CD8-positive, alpha-beta memory T cell (primary cell): ENCODE measurements at regions not wholly inside any gene's neighbourhood (a gene's known extent, or its start where the extent isn't known, plus 50 kb on each side); places are given as distances from the start of the nearest gene placed in this dataset.
"Not testable (repeated sequence)": the region's sequence is repeated elsewhere in the genome, so short reads cannot be mapped to it uniquely, and the experiment has no call there.

Source experiments
- CTCF ChIA-PET: fragments of 350-600 bp; sonication (Branson Sonifier 250); formaldehyde crosslinking; loops from one replicate; lab custom pipeline; 2021; ENCODE audit warnings: antibody characterized with exemption; lab: Charles Lee
- POLR2A ChIA-PET: fragments of 350-600 bp; sonication (Branson Sonifier 250); formaldehyde crosslinking; loops from one replicate; lab custom pipeline; 2021; ENCODE audit warnings: antibody characterized with exemption; lab: Charles Lee
- DNase-seq, 5 donors: peaks; one replicate each; pipeline versions ENCODE4 v3.0.0 to v3.0.0-alpha.2; 2020 to 2022; ENCODE audit warnings: mixed read lengths in 1 of 5
- H3K27ac ChIP-seq: one replicate; pipeline ENCODE4 v1.7.0; 2013; ENCODE audit warnings: low read depth, mild to moderate bottlenecking, low read length, moderate library complexity
- H3K27me3 ChIP-seq: 2 replicates; pipeline ENCODE4 v1.7.0; 2013; ENCODE audit warnings: low read length, mild to moderate bottlenecking; ENCODE audit not compliant: insufficient read depth, poor library complexity, severe bottlenecking
- H3K36me3 ChIP-seq: 2 replicates; pipeline ENCODE4 v1.7.0; 2013; ENCODE audit warnings: mild to moderate bottlenecking, low read length, moderate library complexity; ENCODE audit not compliant: insufficient read depth
- H3K4me1 ChIP-seq: 2 replicates; pipeline ENCODE4 v1.7.0; 2013; ENCODE audit warnings: mild to moderate bottlenecking, low read length, moderate library complexity; ENCODE audit not compliant: insufficient read depth
- H3K4me3 ChIP-seq: 2 replicates; pipeline ENCODE4 v1.7.0; 2013; ENCODE audit warnings: mild to moderate bottlenecking, low read length
- H3K9me3 ChIP-seq: 2 replicates; pipeline ENCODE4 v1.7.0; 2013; ENCODE audit warnings: mild to moderate bottlenecking, low read length
- H3K27ac Mint-ChIP-seq, 8 donors: one replicate each; pipeline ENCODE4 v1.8.0; 2020 to 2021; ENCODE audit warnings: mixed read lengths in 8 of 8, mild to moderate bottlenecking in 6 of 8, inconsistent platforms in 3 of 8, moderate library complexity in 3 of 8
- H3K27me3 Mint-ChIP-seq, 2 donors: one replicate each; pipeline ENCODE4 v1.8.0; 2020 to 2021; ENCODE audit warnings: mixed read lengths in 2 of 2, mild to moderate bottlenecking in 1 of 2, moderate library complexity in 1 of 2
- H3K36me3 Mint-ChIP-seq, 3 donors: one replicate each; pipeline ENCODE4 v1.8.0; 2020 to 2021; ENCODE audit warnings: mixed read lengths in 3 of 3, inconsistent platforms in 1 of 3, mild to moderate bottlenecking in 1 of 3
- H3K4me1 Mint-ChIP-seq, 3 donors: one replicate each; pipeline ENCODE4 v1.8.0; 2020 to 2021; ENCODE audit warnings: mixed read lengths in 3 of 3, inconsistent platforms in 1 of 3, mild to moderate bottlenecking in 1 of 3
- H3K4me3 Mint-ChIP-seq, 7 donors: one replicate each; pipeline ENCODE4 v1.8.0; 2020 to 2021; ENCODE audit warnings: mixed read lengths in 7 of 7, mild to moderate bottlenecking in 6 of 7, moderate library complexity in 4 of 7, inconsistent platforms in 2 of 7
- H3K9me3 Mint-ChIP-seq, 5 donors: one replicate each; pipeline ENCODE4 v1.8.0; 2020 to 2022; ENCODE audit warnings: mixed read lengths in 5 of 5, mild to moderate bottlenecking in 3 of 5, moderate library complexity in 2 of 5, inconsistent platforms in 1 of 5

- Mint-ChIP-seq H3K9me3 (peaks cover 0 to 9% (median 0%) of the 10 kb centered on the region in 5 donors), H3K36me3 (no peaks in the 10 kb centered on the region), H3K4me3 (no peak overlapping the region), H3K4me1 (no peaks in the 10 kb centered on the region), H3K27me3 (no peaks in the 10 kb centered on the region), H3K27ac (no peak overlapping the region)
- Histone ChIP-seq H3K4me3 (no peak overlapping the region), H3K36me3 (no peaks in the 10 kb centered on the region), H3K27ac (no peak overlapping the region), H3K4me1 (no peaks in the 10 kb centered on the region), H3K27me3 (no peaks in the 10 kb centered on the region), H3K9me3 (no peaks in the 10 kb centered on the region)
- DNase-seq = no peak
- POLR2A ChIA-PET = no interaction called here
- CTCF ChIA-PET = no interaction called here
Observed at GRCh38 chr2:167640096-167640495, 607.3 kb downstream of the STK39 start.

GRCh38 chr2:167637741-167638140, 609.7 kb downstream of the STK39 start:
- Histone ChIP-seq H3K36me3 (no peaks in the 10 kb centered on the region), H3K4me1 (no peaks in the 10 kb centered on the region), H3K27me3 (no peaks in the 10 kb centered on the region), H3K9me3 (no peaks in the 10 kb centered on the region), H3K27ac (no peak overlapping the region), H3K4me3 (no peak overlapping the region)
- Mint-ChIP-seq H3K4me3 (no peak overlapping the region), H3K4me1 (no peaks in the 10 kb centered on the region), H3K27ac (no peak overlapping the region), H3K9me3 (peaks cover 0 to 13% (median 0%) of the 10 kb centered on the region in 5 donors), H3K27me3 (no peaks in the 10 kb centered on the region), H3K36me3 (no peaks in the 10 kb centered on the region)
- POLR2A ChIA-PET = no interaction called here
- CTCF ChIA-PET = no interaction called here
- DNase-seq = no peak

GRCh38 chr2:167632271-167632670, 615.1 kb downstream of the STK39 start:
- H3K27ac Mint-ChIP-seq, H3K9me3 ChIP-seq, DNase-seq, H3K9me3 Mint-ChIP-seq, H3K4me1 Mint-ChIP-seq, CTCF ChIA-PET, H3K4me1 ChIP-seq, H3K36me3 Mint-ChIP-seq, H3K27me3 Mint-ChIP-seq, H3K4me3 ChIP-seq, H3K4me3 Mint-ChIP-seq, H3K27ac ChIP-seq, H3K36me3 ChIP-seq, POLR2A ChIA-PET, H3K27me3 ChIP-seq: not testable (repeated sequence)

- no peak overlapping the region for H3K27ac ChIP-seq
- no peaks in the 10 kb centered on the region for H3K4me1 ChIP-seq
- no peaks in the 10 kb centered on the region for H3K9me3 ChIP-seq
- no peak overlapping the region for H3K4me3 ChIP-seq
- no peaks in the 10 kb centered on the region for H3K36me3 ChIP-seq
- Mint-ChIP-seq H3K36me3 (no peaks in the 10 kb centered on the region), H3K27ac (no peak overlapping the region), H3K27me3 (no peaks in the 10 kb centered on the region), H3K9me3 (peaks cover 0 to 2% (median 0%) of the 10 kb centered on the region in 5 donors), H3K4me3 (no peak overlapping the region), H3K4me1 (no peaks in the 10 kb centered on the region)
- CTCF ChIA-PET = no interaction called here
- no peaks in the 10 kb centered on the region for H3K27me3 ChIP-seq
- POLR2A ChIA-PET = no interaction called here
- DNase-seq = no peak
Observed at GRCh38 chr2:167626961-167627360, 620.4 kb downstream of the STK39 start.

GRCh38 chr2:167626301-167626700, 621.1 kb downstream of the STK39 start:
- Histone ChIP-seq H3K9me3 (no peaks in the 10 kb centered on the region), H3K27me3 (no peaks in the 10 kb centered on the region), H3K4me3 (no peak overlapping the region), H3K36me3 (no peaks in the 10 kb centered on the region), H3K27ac (no peak overlapping the region), H3K4me1 (no peaks in the 10 kb centered on the region)
- no peak for DNase-seq
- POLR2A ChIA-PET = no interaction called here
- Mint-ChIP-seq H3K27ac (no peak overlapping the region), H3K4me3 (no peak overlapping the region), H3K9me3 (peaks cover 0 to 2% (median 0%) of the 10 kb centered on the region in 5 donors), H3K27me3 (no peaks in the 10 kb centered on the region), H3K36me3 (no peaks in the 10 kb centered on the region), H3K4me1 (no peaks in the 10 kb centered on the region)
- CTCF ChIA-PET = no interaction called here

GRCh38 chr2:167616997-167617396, 630.4 kb downstream of the STK39 start:
- CTCF ChIA-PET = no interaction called here
- no peak for DNase-seq
- no peaks in the 10 kb centered on the region for H3K4me1 ChIP-seq
- H3K27ac ChIP-seq = no peak overlapping the region
- H3K4me3 ChIP-seq = no peak overlapping the region
- H3K36me3 ChIP-seq = no peaks in the 10 kb centered on the region
- POLR2A ChIA-PET = no interaction called here
- H3K4me3 Mint-ChIP-seq = no peak overlapping the region
- no peaks in the 10 kb centered on the region for H3K36me3 Mint-ChIP-seq
- no peaks in the 10 kb centered on the region for H3K9me3 ChIP-seq
- H3K4me1 Mint-ChIP-seq = no peaks in the 10 kb centered on the region
- H3K27me3 Mint-ChIP-seq = no peaks in the 10 kb centered on the region
- H3K27ac Mint-ChIP-seq = no peak overlapping the region
- peaks cover 0 to 5% (median 0%) of the 10 kb centered on the region in 5 donors for H3K9me3 Mint-ChIP-seq
- no peaks in the 10 kb centered on the region for H3K27me3 ChIP-seq

- Mint-ChIP-seq H3K27me3 (no peaks in the 10 kb centered on the region), H3K36me3 (no peaks in the 10 kb centered on the region), H3K9me3 (peaks cover 0 to 2% (median 0%) of the 10 kb centered on the region in 5 donors), H3K4me1 (no peaks in the 10 kb centered on the region), H3K27ac (no peak overlapping the region), H3K4me3 (no peak overlapping the region)
- Histone ChIP-seq H3K27me3 (no peaks in the 10 kb centered on the region), H3K9me3 (no peaks in the 10 kb centered on the region), H3K4me1 (no peaks in the 10 kb centered on the region), H3K36me3 (no peaks in the 10 kb centered on the region), H3K4me3 (no peak overlapping the region), H3K27ac (no peak overlapping the region)
- DNase-seq = no peak
- ChIA-PET CTCF (no interaction called here), POLR2A (no interaction called here)
Observed at GRCh38 chr2:167613471-167613870, 633.9 kb downstream of the STK39 start.

GRCh38 chr2:167608487-167608886, 638.9 kb downstream of the STK39 start:
- H3K36me3 Mint-ChIP-seq = no peaks in the 10 kb centered on the region
- Histone ChIP-seq H3K9me3 (no peaks in the 10 kb centered on the region), H3K27me3 (no peaks in the 10 kb centered on the region), H3K4me3 (no peak overlapping the region), H3K36me3 (no peaks in the 10 kb centered on the region), H3K4me1 (no peaks in the 10 kb centered on the region), H3K27ac (no peak overlapping the region)
- POLR2A ChIA-PET = no interaction called here
- CTCF ChIA-PET = no interaction called here
- peaks cover 0 to 3% (median 0%) of the 10 kb centered on the region in 5 donors for H3K9me3 Mint-ChIP-seq
- H3K4me1 Mint-ChIP-seq = no peaks in the 10 kb centered on the region
- H3K27me3 Mint-ChIP-seq = no peaks in the 10 kb centered on the region
- H3K4me3 Mint-ChIP-seq = no peak overlapping the region
- H3K27ac Mint-ChIP-seq = no peak overlapping the region
- no peak for DNase-seq

GRCh38 chr2:167607731-167608130, 639.7 kb downstream of the STK39 start:
- H3K27me3 ChIP-seq = no peaks in the 10 kb centered on the region
- ChIA-PET POLR2A (no interaction called here), CTCF (no interaction called here)
- no peak overlapping the region for H3K27ac ChIP-seq
- no peaks in the 10 kb centered on the region for H3K4me1 Mint-ChIP-seq
- no peak overlapping the region for H3K4me3 Mint-ChIP-seq
- no peaks in the 10 kb centered on the region for H3K27me3 Mint-ChIP-seq
- no peak overlapping the region for H3K27ac Mint-ChIP-seq
- H3K4me3 ChIP-seq = no peak overlapping the region
- no peak for DNase-seq
- no peaks in the 10 kb centered on the region for H3K4me1 ChIP-seq
- H3K36me3 Mint-ChIP-seq = no peaks in the 10 kb centered on the region
- no peaks in the 10 kb centered on the region for H3K36me3 ChIP-seq
- peaks cover 0 to 3% (median 0%) of the 10 kb centered on the region in 5 donors for H3K9me3 Mint-ChIP-seq
- no peaks in the 10 kb centered on the region for H3K9me3 ChIP-seq
